ENCODE measurements at regions not wholly inside any gene's neighbourhood (a gene's known extent, or its start where the extent isn't known, plus 50 kb on each side); places are given as distances from the start of the nearest gene placed in this dataset.
"Not testable (repeated sequence)": the region's sequence is repeated elsewhere in the genome, so short reads cannot be mapped to it uniquely, and the experiment has no call there.

GRCh38 chr2:4725618-4726017, 966.6 kb upstream of the SOX11 start:
- DNase-seq, result no peak
- Mint-ChIP-seq H3K27me3 (no peaks in the 10 kb centered on the region), H3K27ac (no peak overlapping the region), H3K4me1 (no peaks in the 10 kb centered on the region), H3K9me3 (ENCODE audit: low read depth) (peaks cover 7% of the 10 kb centered on the region), H3K36me3 (no peaks in the 10 kb centered on the region), H3K4me3 (no peak overlapping the region)
- ATAC-seq, result no peak
- CTCF ChIA-PET, result no interaction called here

- ATAC-seq, result no peak
- no peak overlapping the region for H3K4me3 Mint-ChIP-seq
- H3K4me1 Mint-ChIP-seq, result no peaks in the 10 kb centered on the region
- H3K27ac Mint-ChIP-seq, result no peak overlapping the region
- H3K36me3 Mint-ChIP-seq, result no peaks in the 10 kb centered on the region
- DNase-seq, result no peak
- H3K27me3 Mint-ChIP-seq, result no peaks in the 10 kb centered on the region
- peaks cover 2% of the 10 kb centered on the region for H3K9me3 Mint-ChIP-seq (ENCODE audit: low read depth)
- CTCF ChIA-PET, result no interaction called here
Observed at GRCh38 chr2:4732560-4732959, 959.6 kb upstream of the SOX11 start.

DNA sequence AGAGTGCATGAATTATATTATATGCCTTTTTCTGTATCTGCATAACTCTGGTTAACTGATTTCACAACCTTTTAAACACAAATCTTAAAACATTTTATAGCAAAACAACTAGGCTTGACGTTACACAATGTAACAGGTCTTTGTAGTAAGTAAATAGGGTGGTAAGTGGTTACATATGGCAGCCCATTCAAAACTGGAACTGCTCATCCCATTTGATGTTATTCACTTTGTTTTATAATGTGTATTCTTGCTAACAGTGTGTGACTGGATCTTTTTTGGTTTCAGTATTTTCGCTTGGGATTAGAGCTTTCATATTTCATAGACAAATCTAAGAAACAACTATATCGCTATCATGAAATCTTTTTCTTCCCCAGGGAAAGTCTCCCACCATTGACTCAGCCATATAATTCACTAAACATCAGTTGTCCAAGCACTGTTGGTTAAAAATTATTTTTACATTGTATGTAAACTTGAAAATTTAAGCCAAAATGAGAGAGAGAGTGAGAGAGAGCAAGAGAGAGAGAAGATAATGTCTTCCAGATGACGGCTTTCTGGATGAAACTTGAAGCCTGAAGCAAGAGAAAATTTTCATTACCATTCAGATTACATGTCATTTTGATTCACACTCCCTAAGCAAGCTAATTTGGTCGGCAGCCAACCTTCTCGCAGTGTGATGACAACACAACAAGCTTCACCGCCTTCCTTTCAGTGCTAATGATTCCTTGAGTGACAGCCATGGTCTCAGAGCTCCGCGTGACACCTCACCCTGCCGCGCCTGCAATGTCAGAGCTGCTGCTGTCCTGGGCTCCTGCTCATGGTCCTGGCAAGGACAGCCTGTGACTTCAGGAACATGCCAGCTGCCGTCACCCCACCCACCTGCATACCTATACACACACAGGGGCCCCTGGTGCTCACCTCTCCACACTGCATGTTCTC, 946.9 kb upstream of the SOX11 start:
- DNase-seq (no peak), ATAC-seq (no peak)
- Mint-ChIP-seq H3K4me3 (no peak overlapping the region), H3K4me1 (no peaks in the 10 kb centered on the region), H3K9me3 (ENCODE audit: low read depth) (peaks cover 9% of the 10 kb centered on the region), H3K27me3 (no peaks in the 10 kb centered on the region), H3K36me3 (no peaks in the 10 kb centered on the region), H3K27ac (no peak overlapping the region)
- CTCF ChIA-PET, result no interaction called here

DNA sequence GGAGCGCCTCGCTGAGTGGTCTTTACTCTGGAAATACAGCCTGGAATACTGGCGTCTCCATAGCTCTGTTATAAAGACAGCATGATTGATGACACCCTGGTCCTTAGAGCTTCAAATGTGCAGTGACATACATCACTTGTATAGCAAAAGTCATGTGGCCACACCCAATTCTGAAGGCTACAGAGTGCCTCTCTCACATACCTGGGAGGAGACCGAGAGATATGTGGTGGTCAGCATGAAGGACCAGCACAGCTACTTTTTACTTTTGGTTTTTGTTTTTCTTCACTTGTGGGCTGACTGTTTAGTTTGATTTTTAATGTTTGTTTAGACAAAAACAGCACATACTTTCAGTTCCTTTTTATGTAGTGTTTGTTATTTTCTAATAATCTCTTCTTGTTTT, 938.5 kb upstream of the SOX11 start:
- H3K9me3 Mint-ChIP-seq (ENCODE audit: low read depth), result peaks cover 2% of the 10 kb centered on the region
- no peaks in the 10 kb centered on the region for H3K4me1 Mint-ChIP-seq
- CTCF ChIA-PET, result no interaction called here
- H3K4me3 Mint-ChIP-seq, result no peak overlapping the region
- no peaks in the 10 kb centered on the region for H3K27me3 Mint-ChIP-seq
- ATAC-seq, result no peak
- no peak for DNase-seq
- H3K36me3 Mint-ChIP-seq, result no peaks in the 10 kb centered on the region
- H3K27ac Mint-ChIP-seq, result no peak overlapping the region

DNA sequence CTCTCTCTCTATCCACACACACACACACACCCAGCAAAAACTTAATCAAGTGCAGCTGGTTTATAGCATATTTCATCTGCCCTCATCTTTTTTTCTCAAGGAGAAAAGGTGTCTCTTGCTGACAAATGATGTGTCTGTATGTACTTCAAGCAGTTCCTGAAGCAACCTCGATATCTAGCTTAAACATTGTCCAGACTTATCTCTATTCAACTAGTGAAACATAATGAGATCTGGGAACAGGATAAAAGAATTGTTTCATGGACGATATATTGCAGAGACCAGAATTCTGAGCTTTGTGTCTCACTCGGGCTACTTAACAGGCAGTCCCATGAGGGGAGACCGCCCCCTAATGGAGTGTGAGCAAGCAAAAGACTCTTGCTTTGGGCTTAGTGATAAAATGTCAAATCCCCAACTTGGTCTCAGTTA, 929.2 kb upstream of the SOX11 start:
- Mint-ChIP-seq H3K36me3 (no peaks in the 10 kb centered on the region), H3K27ac (no peak overlapping the region), H3K4me3 (no peak overlapping the region), H3K9me3 (ENCODE audit: low read depth) (peaks cover 9% of the 10 kb centered on the region), H3K4me1 (no peaks in the 10 kb centered on the region), H3K27me3 (no peaks in the 10 kb centered on the region)
- ATAC-seq (no peak), DNase-seq (no peak)
- CTCF ChIA-PET, result no interaction called here

DNA sequence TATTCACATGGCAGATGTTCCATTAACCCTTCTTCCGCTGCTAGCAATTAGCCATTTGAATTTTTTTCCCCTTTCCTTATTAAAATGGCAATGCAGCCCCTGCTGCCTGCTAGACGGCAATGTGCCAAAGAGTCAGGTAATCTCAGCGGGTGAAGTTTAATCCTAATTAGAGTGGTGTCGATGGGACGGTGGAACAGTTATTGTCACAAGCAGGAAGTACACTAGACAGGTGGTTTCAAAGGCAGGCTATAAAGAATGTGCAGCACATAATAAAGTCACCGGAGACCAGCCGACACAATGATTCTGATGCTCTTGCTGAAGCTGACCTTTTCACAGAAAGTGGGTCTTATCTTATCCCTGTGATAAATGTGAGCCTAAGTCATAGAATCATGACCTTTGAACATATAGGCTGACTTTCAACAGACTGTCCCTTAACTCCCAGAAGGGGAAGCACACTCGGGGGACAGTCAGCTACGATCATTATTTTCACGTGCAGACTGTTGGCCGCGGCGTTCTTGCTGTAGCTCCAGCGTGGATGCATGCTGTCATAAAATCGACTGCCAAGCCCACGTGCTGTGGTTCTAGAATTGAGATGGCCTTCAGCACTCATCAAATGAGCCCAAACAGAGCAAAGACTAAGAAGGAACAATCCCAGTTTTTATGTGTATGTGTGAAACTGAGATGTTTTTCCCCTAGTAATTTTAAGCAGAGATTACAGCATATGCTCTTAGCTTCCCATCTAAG, 926.2 kb upstream of the SOX11 start:
- Mint-ChIP-seq H3K36me3 (no peaks in the 10 kb centered on the region), H3K4me3 (no peak overlapping the region), H3K27me3 (no peaks in the 10 kb centered on the region), H3K4me1 (no peaks in the 10 kb centered on the region), H3K9me3 (ENCODE audit: low read depth) (peaks cover 6% of the 10 kb centered on the region), H3K27ac (no peak overlapping the region)
- DNase-seq (no peak), ATAC-seq (no peak)
- CTCF ChIA-PET, result no interaction called here

DNA sequence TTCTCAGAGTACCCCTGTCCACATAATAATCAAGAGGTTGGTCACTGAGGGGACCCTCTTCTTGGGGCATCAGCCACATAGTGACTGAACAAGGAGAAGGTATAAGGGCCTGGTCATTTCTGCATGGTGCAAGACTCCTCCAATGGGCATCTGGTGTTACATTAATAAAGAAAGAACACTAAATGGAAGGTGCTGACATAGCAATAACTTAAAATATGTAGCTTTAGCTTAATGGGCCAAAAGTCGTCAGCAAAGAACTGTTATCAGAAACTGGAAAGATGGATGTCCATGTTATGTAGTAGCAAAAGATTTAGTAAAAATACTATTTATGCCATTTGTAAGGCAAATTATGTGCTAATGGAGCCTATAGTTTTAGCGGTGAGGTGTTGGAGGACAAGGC, 916.5 kb upstream of the SOX11 start:
- H3K27me3 Mint-ChIP-seq, result no peaks in the 10 kb centered on the region
- CTCF ChIA-PET, result no interaction called here
- no peaks in the 10 kb centered on the region for H3K36me3 Mint-ChIP-seq
- H3K4me1 Mint-ChIP-seq, result no peaks in the 10 kb centered on the region
- peaks cover 6% of the 10 kb centered on the region for H3K9me3 Mint-ChIP-seq (ENCODE audit: low read depth)
- no peak overlapping the region for H3K4me3 Mint-ChIP-seq
- DNase-seq, result no peak
- no peak for ATAC-seq
- H3K27ac Mint-ChIP-seq, result no peak overlapping the region

DNA sequence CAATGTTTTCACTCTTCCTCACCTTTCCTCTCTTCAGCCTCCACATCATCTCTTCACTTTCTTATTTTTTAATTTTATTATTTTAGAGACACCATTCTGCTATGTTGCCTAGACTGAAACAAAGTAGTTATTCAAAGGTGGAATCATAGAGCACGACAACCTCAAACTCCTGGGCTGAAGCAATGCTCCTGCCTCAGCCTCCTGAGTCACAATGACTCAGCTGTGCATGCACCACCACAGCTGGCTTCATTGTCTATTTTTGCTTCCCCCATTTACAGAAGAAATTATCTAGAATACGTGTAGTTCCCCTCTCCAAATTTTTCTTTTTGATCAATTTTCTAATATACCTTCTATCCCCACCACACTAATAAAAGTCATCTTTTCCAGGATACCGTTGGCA, 911.5 kb upstream of the SOX11 start:
- no peaks in the 10 kb centered on the region for H3K4me1 Mint-ChIP-seq
- H3K9me3 Mint-ChIP-seq (ENCODE audit: low read depth), result peaks cover 10% of the 10 kb centered on the region
- CTCF ChIA-PET, result no interaction called here
- H3K36me3 Mint-ChIP-seq, result no peaks in the 10 kb centered on the region
- DNase-seq, result no peak
- no peak for ATAC-seq
- no peak overlapping the region for H3K27ac Mint-ChIP-seq
- H3K27me3 Mint-ChIP-seq, result no peaks in the 10 kb centered on the region
- no peak overlapping the region for H3K4me3 Mint-ChIP-seq

- Mint-ChIP-seq H3K9me3 (ENCODE audit: low read depth) (peaks cover 12% of the 10 kb centered on the region), H3K4me1 (no peaks in the 10 kb centered on the region), H3K4me3 (no peak overlapping the region), H3K27me3 (no peaks in the 10 kb centered on the region), H3K27ac (no peak overlapping the region), H3K36me3 (no peaks in the 10 kb centered on the region)
- ATAC-seq (no peak), DNase-seq (no peak)
- CTCF ChIA-PET, result no interaction called here
Observed at GRCh38 chr2:4782647-4783046, 909.5 kb upstream of the SOX11 start.

GRCh38 chr2:4791488-4791887, 900.7 kb upstream of the SOX11 start:
- CTCF ChIA-PET, result no interaction called here
- DNase-seq (no peak), ATAC-seq (no peak)
- Mint-ChIP-seq H3K4me1 (no peaks in the 10 kb centered on the region), H3K27ac (no peak overlapping the region), H3K4me3 (no peak overlapping the region), H3K27me3 (no peaks in the 10 kb centered on the region), H3K36me3 (no peaks in the 10 kb centered on the region), H3K9me3 (ENCODE audit: low read depth) (peaks cover 11% of the 10 kb centered on the region)

- ATAC-seq (no peak), DNase-seq (no peak)
- Mint-ChIP-seq H3K4me1 (no peaks in the 10 kb centered on the region), H3K4me3 (no peak overlapping the region), H3K36me3 (no peaks in the 10 kb centered on the region), H3K27me3 (no peaks in the 10 kb centered on the region), H3K27ac (no peak overlapping the region), H3K9me3 (ENCODE audit: low read depth) (peaks cover 10% of the 10 kb centered on the region)
- CTCF ChIA-PET, result no interaction called here
Observed at GRCh38 chr2:4792126-4792525, 900.1 kb upstream of the SOX11 start.

GRCh38 chr2:4803396-4803795, 888.8 kb upstream of the SOX11 start:
- Mint-ChIP-seq H3K27me3 (no peaks in the 10 kb centered on the region), H3K4me1 (no peaks in the 10 kb centered on the region), H3K4me3 (no peak overlapping the region), H3K36me3 (no peaks in the 10 kb centered on the region), H3K9me3 (ENCODE audit: low read depth) (peaks cover 7% of the 10 kb centered on the region), H3K27ac (no peak overlapping the region)
- CTCF ChIA-PET, result no interaction called here
- ATAC-seq (no peak), DNase-seq (no peak)

- H3K27ac Mint-ChIP-seq, DNase-seq, CTCF ChIA-PET, H3K36me3 Mint-ChIP-seq, H3K4me3 Mint-ChIP-seq, H3K4me1 Mint-ChIP-seq, H3K27me3 Mint-ChIP-seq, ATAC-seq: not testable (repeated sequence)
- H3K9me3 Mint-ChIP-seq (ENCODE audit: low read depth), result peaks cover 21% of the 10 kb centered on the region
Observed at GRCh38 chr2:4814137-4814536, 878.0 kb upstream of the SOX11 start.

GRCh38 chr2:4827836-4828235, 864.3 kb upstream of the SOX11 start:
- H3K4me1 Mint-ChIP-seq, result no peaks in the 10 kb centered on the region
- H3K36me3 Mint-ChIP-seq, result no peaks in the 10 kb centered on the region
- ATAC-seq, result no peak
- no peak overlapping the region for H3K27ac Mint-ChIP-seq
- DNase-seq, result no peak
- peaks cover 5% of the 10 kb centered on the region for H3K9me3 Mint-ChIP-seq (ENCODE audit: low read depth)
- no peak overlapping the region for H3K4me3 Mint-ChIP-seq
- CTCF ChIA-PET, result no interaction called here
- no peaks in the 10 kb centered on the region for H3K27me3 Mint-ChIP-seq
